NB4 (cell line): ENCODE measurements at regions not wholly inside any gene's neighbourhood (a gene's known extent, or its start where the extent isn't known, plus 50 kb on each side); places are given as distances from the start of the nearest gene placed in this dataset.

Source experiments
- MYC ChIP-seq: IDR thresholded peaks from 2 replicates; pipeline ENCODE4 v1.6.1; 2011; ENCODE audit warnings: low read depth, low read length
- TF ChIP-seq, protein P1 (sequence below): IDR thresholded peaks from one replicate; pipeline ENCODE4 v1.5.1; 2012; ENCODE audit warnings: low read depth, low read length

DNA sequence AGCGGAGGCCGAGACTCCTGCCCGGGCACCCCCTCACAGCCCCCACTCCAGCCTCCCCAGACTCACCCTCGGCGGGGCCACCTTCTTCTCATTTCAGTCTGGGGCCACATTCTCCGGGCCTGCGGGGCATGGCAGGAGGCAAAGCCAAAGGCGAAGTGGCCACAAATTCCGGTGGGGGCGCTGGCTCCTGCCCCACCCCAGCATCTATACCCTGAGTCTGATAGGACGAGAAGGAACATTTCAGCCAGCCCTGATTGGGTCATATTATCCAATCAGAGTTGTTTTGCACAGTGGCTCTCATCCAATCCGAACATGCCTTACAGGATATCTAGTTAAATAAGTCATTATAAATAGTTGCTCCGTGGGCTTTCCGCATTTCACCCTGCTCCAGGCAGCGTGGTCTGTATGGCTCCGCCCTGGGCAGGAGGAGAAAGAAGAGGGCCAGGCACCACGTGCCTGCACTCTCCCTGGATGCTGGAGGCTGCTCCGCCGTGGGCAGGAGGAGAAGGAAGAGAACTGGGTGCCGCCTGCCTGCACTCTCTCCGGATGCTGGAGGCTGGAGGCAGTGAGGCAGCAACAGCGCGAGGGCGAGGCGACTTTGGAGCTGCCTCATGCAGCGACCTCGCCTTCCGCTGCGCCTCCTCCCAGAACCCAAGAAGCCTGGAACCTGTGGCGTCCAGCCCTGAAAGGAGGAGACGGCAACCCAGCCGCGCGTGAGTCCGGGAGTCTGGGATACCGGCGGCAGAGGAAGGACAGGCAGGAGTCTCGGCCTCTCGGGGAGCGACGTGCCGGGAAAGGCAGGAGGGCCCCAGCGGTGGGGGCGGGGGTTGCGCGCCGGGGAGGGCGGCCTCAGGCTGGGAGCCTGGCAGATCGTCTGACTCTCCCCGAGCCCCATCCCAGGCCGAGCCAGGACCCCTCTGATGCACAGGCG, 162.9 kb downstream of the ZNF33B start:
- TF ChIP-seq MYC, result no peak
- TF ChIP-seq, protein P1, sequence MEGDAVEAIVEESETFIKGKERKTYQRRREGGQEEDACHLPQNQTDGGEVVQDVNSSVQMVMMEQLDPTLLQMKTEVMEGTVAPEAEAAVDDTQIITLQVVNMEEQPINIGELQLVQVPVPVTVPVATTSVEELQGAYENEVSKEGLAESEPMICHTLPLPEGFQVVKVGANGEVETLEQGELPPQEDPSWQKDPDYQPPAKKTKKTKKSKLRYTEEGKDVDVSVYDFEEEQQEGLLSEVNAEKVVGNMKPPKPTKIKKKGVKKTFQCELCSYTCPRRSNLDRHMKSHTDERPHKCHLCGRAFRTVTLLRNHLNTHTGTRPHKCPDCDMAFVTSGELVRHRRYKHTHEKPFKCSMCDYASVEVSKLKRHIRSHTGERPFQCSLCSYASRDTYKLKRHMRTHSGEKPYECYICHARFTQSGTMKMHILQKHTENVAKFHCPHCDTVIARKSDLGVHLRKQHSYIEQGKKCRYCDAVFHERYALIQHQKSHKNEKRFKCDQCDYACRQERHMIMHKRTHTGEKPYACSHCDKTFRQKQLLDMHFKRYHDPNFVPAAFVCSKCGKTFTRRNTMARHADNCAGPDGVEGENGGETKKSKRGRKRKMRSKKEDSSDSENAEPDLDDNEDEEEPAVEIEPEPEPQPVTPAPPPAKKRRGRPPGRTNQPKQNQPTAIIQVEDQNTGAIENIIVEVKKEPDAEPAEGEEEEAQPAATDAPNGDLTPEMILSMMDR, result no peak
